Left renal cortex interstitium (tissue), 4 donors: ENCODE measurements at regions not wholly inside any gene's neighbourhood (a gene's known extent, or its start where the extent isn't known, plus 50 kb on each side); places are given as distances from the start of the nearest gene placed in this dataset.

Source experiments
- DNase-seq, 4 donors: peaks; one replicate each; pipeline ENCODE4 v3.0.0-alpha.2; 2013; ENCODE audit warnings: low read depth in 4 of 4, low spot score in 2 of 4, missing footprints in 1 of 4

DNA sequence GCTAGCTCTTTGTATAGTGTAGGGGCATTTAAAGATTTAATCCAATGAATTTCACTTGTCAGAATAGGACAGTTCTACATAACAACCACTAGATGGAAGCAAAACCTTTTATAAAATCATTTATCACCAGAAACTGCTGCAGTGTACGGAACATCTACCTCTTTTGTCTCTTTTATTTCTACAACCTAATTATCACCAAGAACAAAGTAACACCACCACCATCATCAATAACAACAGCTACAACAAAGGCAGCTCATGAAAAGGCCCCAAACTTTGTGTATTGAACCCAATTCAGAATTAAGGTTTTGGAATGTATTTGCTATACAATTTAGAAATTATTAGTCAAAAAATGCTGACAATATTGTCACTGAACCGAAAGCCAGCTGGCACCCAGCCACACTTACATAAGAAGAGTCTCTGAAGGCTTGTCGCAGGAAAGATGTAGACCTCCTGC, 260.9 kb upstream of the RPS6KA3 start:
- no peak for DNase-seq

GRCh38 chrX:20527041-20527440, 260.3 kb upstream of the RPS6KA3 start:
- no peak for DNase-seq

DNA sequence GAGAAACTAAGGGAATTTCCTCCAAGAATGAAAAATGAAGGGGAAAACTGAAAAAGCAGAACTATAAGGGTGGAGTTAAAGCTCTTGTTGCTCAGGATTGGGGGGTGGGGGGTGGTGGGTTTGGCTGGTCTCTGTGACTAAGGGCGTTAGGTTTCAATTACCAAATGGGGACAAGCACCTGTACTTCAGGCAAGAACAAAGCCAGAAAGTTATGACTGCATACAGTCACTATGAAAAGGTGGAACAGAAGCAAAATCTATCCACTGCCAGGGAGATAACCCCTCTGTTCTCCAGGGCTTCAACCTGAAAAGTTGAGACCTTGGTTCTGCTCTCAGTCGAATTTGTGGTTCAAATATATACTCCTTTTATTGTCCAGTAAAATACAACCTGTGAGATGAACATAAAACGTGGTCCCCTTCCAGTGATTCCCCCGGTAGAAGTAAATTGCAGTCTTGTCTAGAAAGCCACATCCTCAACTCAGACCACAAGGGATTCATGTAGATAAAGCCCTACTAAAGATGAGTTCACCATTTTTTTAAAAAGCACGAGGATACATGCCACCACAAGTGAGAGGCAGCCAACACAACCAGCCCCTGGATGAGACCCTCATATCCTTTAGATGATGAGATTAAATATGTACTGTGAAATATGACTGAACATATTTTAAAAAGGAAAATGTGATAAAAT, 257.1 kb upstream of the RPS6KA3 start:
- DNase-seq = no peak

DNA sequence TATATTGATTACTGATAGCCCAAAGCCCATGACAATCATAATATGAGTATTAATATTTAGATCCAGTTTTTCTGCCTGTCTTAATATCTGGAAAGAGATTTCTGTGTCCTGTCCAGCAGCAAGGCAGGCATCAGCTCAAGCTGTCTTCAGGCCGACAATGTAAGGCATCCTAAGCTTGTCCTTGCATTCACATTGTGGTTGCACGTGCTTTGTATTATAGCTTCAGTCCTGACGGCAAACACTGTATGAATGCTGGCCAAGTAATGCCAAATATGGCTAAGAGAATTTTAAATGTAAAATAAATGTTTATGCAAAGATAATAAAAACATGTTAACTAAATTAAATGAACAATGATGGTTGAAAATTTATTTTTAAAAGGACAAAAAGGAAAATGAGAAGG, 255.7 kb upstream of the RPS6KA3 start:
- DNase-seq = no peak

GRCh38 chrX:20521222-20521621, 254.5 kb upstream of the RPS6KA3 start:
- DNase-seq = no peak

DNA sequence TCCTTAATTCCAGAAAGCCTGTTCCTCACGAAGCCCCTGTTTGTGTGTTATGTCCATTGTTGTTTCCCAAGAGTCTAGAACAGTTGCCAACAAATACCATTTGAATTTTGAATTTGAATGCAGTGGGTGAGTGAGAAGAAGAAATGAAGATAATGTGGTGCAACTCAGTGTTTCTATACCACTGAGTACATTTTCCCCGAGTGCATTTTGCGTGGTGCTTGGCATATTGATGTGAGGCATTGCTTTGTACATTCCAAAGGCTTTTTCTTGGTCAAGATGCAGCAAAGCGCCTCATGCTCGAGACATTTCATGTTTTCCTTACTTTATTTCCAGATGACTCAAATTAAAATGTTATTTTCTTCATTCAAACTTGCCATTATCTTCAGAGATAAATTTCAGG, 253.1 kb upstream of the RPS6KA3 start:
- no peak for DNase-seq

DNA sequence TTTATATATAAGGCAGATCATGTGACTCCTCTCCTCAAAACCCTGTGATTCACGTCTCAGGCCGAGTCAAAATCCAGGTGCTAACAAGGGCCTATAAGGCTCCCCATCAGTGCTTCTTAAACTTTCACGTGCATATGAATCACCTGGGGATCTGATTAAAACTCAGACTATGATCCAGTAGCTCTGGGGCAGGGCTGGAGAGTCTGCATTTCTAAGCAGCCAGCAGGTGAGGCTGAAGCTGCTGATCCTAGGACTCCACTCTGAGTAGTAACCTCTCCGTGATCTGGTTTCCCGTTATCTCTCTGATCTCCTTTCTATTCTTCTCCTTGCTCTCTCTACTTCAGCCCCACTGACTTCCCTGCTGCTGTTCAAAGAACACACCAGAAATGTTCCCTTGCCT, 252.4 kb upstream of the RPS6KA3 start:
- no peak for DNase-seq

- no peak for DNase-seq
Measured at GRCh38 chrX:20517565-20517964, 250.9 kb upstream of the RPS6KA3 start.

- no peak for DNase-seq
Measured at GRCh38 chrX:20515841-20516461, 249.2 kb upstream of the RPS6KA3 start.

GRCh38 chrX:20514358-20514757, 247.6 kb upstream of the RPS6KA3 start:
- no peak for DNase-seq

- no peak for DNase-seq
Measured at GRCh38 chrX:20513185-20513584, 246.5 kb upstream of the RPS6KA3 start.

DNA sequence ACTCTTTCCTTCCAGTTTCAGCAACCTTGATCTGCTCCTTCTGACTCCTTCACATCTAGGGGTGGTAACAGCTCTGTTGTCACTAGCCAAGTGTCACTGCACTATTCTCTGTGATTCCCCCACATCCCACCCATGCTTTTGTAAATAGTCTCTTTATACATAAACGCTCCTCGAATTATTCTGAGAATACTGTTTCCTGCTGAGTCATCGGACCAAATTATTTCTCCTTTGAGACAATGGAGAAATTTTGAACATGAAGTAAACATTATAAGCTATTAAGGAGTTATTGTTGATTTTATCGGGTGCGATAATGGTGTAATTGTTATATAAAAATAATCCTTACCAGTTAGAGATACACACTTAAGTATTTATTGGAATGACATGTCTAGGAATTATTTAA, 245.1 kb upstream of the RPS6KA3 start:
- DNase-seq = no peak

DNA sequence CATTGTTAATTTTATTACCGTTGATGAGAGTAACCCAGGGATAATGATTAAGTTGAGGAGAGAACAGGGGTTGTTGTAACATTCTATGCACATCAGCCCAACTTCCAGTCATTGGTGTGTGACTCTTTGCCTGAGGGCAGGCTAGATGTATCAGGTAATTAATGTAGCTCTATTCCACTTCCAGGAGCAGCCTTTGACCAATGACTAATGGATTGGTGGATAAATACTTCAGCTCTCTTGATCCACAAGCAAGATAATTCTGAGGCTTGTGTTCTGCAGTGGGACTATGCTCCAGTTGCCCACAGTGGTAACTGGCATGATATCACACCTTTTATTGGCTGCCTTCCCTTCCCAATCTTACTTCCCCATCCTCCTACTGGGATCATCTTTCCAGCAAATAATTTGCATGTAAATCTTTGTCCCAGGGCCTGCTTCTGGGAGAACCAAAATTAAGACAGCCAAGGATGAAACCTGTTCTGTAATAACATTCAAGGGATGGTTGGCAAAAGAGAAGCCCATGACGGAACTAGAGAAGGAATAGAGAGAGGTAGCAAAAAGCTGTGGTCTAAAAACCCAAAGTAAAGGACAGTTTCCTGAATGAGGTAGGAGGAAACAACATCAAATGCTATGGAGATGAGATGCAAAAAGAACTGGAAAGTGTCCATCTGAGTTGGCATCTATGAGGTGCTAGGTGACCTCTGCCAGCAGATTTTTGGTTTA, 241.4 kb upstream of the RPS6KA3 start:
- no peak for DNase-seq

DNA sequence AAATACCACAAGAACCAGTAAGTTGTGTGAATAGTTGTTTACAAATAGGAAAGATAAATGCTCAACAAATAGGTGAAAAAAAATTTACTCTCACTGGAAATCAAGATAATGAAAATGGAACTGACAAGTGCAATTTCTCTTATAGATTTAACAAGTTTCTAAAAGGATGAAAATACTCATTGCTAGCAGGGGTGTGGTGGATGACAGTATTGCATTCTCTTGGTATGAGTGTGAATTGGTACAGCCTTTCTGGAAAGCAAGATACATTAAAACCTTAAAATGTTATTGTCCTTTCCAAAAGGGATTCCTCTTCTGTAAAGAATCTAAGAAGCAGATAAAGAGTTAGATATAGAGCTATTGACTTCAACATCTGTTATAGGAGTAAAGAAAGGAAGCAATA, 240.0 kb upstream of the RPS6KA3 start:
- DNase-seq = no peak

DNA sequence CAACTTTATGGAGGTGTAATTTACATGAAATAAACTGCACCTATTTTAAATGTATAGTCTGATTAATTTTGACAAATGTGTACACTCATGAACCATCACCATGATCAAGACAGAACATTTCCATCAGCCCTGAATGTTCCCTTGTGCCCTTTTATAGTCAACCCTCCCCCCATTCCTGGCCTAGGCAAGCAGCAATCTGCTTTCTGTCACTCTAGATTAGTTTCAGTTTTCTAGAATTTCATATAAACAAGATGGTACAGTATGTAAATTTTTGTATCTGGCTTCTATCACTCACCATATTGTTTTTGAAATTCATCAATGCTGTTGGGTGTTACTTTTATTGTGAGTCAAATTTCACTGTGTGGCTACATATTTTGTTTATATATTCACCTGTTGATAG, 234.2 kb upstream of the RPS6KA3 start:
- DNase-seq = no peak

GRCh38 chrX:20500171-20500865, 233.6 kb upstream of the RPS6KA3 start:
- DNase-seq = no peak

DNA sequence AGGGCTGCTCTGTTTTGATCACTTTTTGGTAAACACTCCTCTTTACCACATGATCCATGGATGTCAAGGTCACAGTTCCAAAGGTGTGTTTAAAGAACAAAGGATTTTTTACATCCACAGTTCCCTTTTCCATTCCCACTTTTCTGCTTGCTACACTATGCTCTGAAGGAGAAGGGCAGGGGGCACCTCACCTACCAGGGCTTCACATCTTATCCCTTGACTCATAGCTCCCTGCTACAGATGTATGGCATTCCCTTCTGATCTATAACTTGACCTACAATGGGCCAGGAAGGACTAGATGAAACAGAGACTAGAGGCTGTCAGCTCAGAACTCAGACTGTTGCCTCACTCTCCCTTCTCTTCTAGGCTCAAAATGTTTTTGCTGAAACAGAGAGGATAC, 233.1 kb upstream of the RPS6KA3 start:
- no peak for DNase-seq

- DNase-seq = peak in 1 of 4 donors; percentile 0
Measured at GRCh38 chrX:20498851-20499635, 232.3 kb upstream of the RPS6KA3 start.

GRCh38 chrX:20495575-20495974, 228.9 kb upstream of the RPS6KA3 start:
- no peak for DNase-seq

GRCh38 chrX:20488473-20488872, 221.8 kb upstream of the RPS6KA3 start:
- no peak for DNase-seq

- DNase-seq = no peak
Measured at GRCh38 chrX:20487227-20487626, 220.5 kb upstream of the RPS6KA3 start.
